Astrocyte (in vitro differentiated cells and primary cell): ENCODE measurements at regions not wholly inside any gene's neighbourhood (a gene's known extent, or its start where the extent isn't known, plus 50 kb on each side); places are given as distances from the start of the nearest gene placed in this dataset.

Experiments
- DNase-seq: peaks from one replicate; pipeline ENCODE4 v3.0.0-alpha.2; 2010; ENCODE audit warnings: low read depth
- FAIRE-seq: peaks from 2 replicates; lab custom pipeline; 2011; peaks lifted over from hg19 to GRCh38; lab: Jason Lieb, UNC
- H2AFZ ChIP-seq: 2 replicates; pipeline ENCODE4 v1.6.0; 2012; ENCODE audit warnings: low read depth, low read length, inconsistent platforms
- H3K27ac ChIP-seq: 2 replicates; pipeline ENCODE4 v1.5.1; 2011; ENCODE audit warnings: low read depth, low read length, inconsistent platforms
- H3K27me3 ChIP-seq: 2 replicates; pipeline ENCODE4 v1.6.0; 2011; ENCODE audit warnings: low read length, inconsistent platforms; ENCODE audit not compliant: insufficient read depth
- H3K36me3 ChIP-seq: 2 replicates; pipeline ENCODE4 v1.5.1; 2011; ENCODE audit warnings: low read length, inconsistent platforms; ENCODE audit not compliant: insufficient read depth
- H3K4me1 ChIP-seq: 2 replicates; pipeline ENCODE4 v1.5.1; 2011; ENCODE audit warnings: low read length, inconsistent platforms; ENCODE audit not compliant: insufficient read depth
- H3K4me2 ChIP-seq: 2 replicates; pipeline ENCODE4 v1.6.0; 2012; ENCODE audit warnings: low read length, inconsistent platforms
- H3K4me3 ChIP-seq: 2 replicates; pipeline ENCODE4 v1.5.1; 2011; ENCODE audit warnings: low read depth, mild to moderate bottlenecking, low read length, inconsistent platforms; ENCODE audit not compliant: insufficient read depth
- H3K79me2 ChIP-seq: 2 replicates; pipeline ENCODE4 v1.6.0; 2012; ENCODE audit warnings: mild to moderate bottlenecking, low read length, inconsistent platforms; ENCODE audit not compliant: insufficient read depth
- H3K9ac ChIP-seq: 2 replicates; pipeline ENCODE4 v1.6.0; 2012; ENCODE audit warnings: mild to moderate bottlenecking, low read length, inconsistent platforms
- H3K9me3 ChIP-seq: 2 replicates; pipeline ENCODE4 v1.5.1; 2012; ENCODE audit warnings: low read depth, mild to moderate bottlenecking, low read length, inconsistent platforms; ENCODE audit not compliant: insufficient read depth
- H4K20me1 ChIP-seq: 2 replicates; pipeline ENCODE4 v1.6.0; 2012; ENCODE audit warnings: low read length, inconsistent platforms; ENCODE audit not compliant: insufficient read depth
- H3K27ac Mint-ChIP-seq: one replicate; pipeline ENCODE4 v1.8.0; 2021; ENCODE audit warnings: mild to moderate bottlenecking, mixed read lengths; ENCODE audit not compliant: unreplicated experiment
- H3K27me3 Mint-ChIP-seq: one replicate; pipeline ENCODE4 v1.8.0; 2021; ENCODE audit warnings: low read depth, mixed read lengths; ENCODE audit not compliant: unreplicated experiment
- H3K36me3 Mint-ChIP-seq: one replicate; pipeline ENCODE4 v1.8.0; 2021; ENCODE audit warnings: low read depth, mixed read lengths; ENCODE audit not compliant: unreplicated experiment
- H3K4me1 Mint-ChIP-seq: one replicate; pipeline ENCODE4 v1.8.0; 2021; ENCODE audit warnings: low read depth, mixed read lengths; ENCODE audit not compliant: unreplicated experiment
- H3K4me3 Mint-ChIP-seq: one replicate; pipeline ENCODE4 v1.8.0; 2021; ENCODE audit warnings: mild to moderate bottlenecking, moderate library complexity, mixed read lengths; ENCODE audit not compliant: unreplicated experiment
- H3K9me3 Mint-ChIP-seq: one replicate; pipeline ENCODE4 v1.8.0; 2021; ENCODE audit warnings: mild to moderate bottlenecking, mixed read lengths; ENCODE audit not compliant: unreplicated experiment
- CTCF ChIP-seq: IDR thresholded peaks from 2 replicates; pipeline ENCODE4 v1.5.1; 2011; ENCODE audit warnings: low read depth, mild to moderate bottlenecking, inconsistent platforms, low read length, moderate library complexity; ENCODE audit not compliant: insufficient read depth
- EZH2 ChIP-seq: IDR thresholded peaks from 2 replicates; pipeline ENCODE4 v1.6.1; 2012; ENCODE audit warnings: mild to moderate bottlenecking, low read length, inconsistent platforms; ENCODE audit not compliant: insufficient read depth

GRCh38 chr5:34447424-34447823 lies 208.7 kb upstream of the RAI14 start:
- peaks cover 3% of the 10 kb centered on the region for H3K27me3 Mint-ChIP-seq

GRCh38 chr5:34449639-34450038 lies 206.5 kb upstream of the RAI14 start:
- Histone ChIP-seq H4K20me1 (no peaks in the 10 kb centered on the region), H3K27ac (no peak overlapping the region), H3K36me3 (no peaks in the 10 kb centered on the region), H3K79me2 (no peaks in the 10 kb centered on the region), H3K4me1 (no peaks in the 10 kb centered on the region), H2AFZ (no peak overlapping the region), H3K4me3 (no peak overlapping the region), H3K9me3 (no peaks in the 10 kb centered on the region), H3K4me2 (no peak overlapping the region), H3K27me3 (no peaks in the 10 kb centered on the region), H3K9ac (no peak overlapping the region)
- Mint-ChIP-seq H3K27me3 (peaks cover 6% of the 10 kb centered on the region), H3K27ac (no peak overlapping the region), H3K36me3 (no peaks in the 10 kb centered on the region), H3K4me3 (no peak overlapping the region), H3K4me1 (no peaks in the 10 kb centered on the region), H3K9me3 (no peaks in the 10 kb centered on the region)
- DNase-seq: no peak
- TF ChIP-seq CTCF (no peak), EZH2 (no peak)
- FAIRE-seq: no peak

More at GRCh38 chr5:34447424-34447823, 208.7 kb upstream of the RAI14 start:
- H4K20me1 ChIP-seq: no peaks in the 10 kb centered on the region
- no peak overlapping the region for H3K27ac ChIP-seq
- no peak overlapping the region for H3K9ac ChIP-seq
- TF ChIP-seq CTCF (no peak), EZH2 (no peak)
- Mint-ChIP-seq H3K36me3 (no peaks in the 10 kb centered on the region), H3K4me1 (no peaks in the 10 kb centered on the region), H3K27ac (no peak overlapping the region), H3K4me3 (no peak overlapping the region), H3K9me3 (no peaks in the 10 kb centered on the region)
- H3K4me1 ChIP-seq: no peaks in the 10 kb centered on the region
- no peak overlapping the region for H3K4me2 ChIP-seq
- FAIRE-seq (no peak), DNase-seq (no peak)
- no peaks in the 10 kb centered on the region for H3K79me2 ChIP-seq
- H3K9me3 ChIP-seq: no peaks in the 10 kb centered on the region
- H3K36me3 ChIP-seq: no peaks in the 10 kb centered on the region
- H3K27me3 ChIP-seq: no peaks in the 10 kb centered on the region
- H2AFZ ChIP-seq: no peak overlapping the region
- no peak overlapping the region for H3K4me3 ChIP-seq

GRCh38 chr5:34450338-34450737 lies 205.8 kb upstream of the RAI14 start:
- no peaks in the 10 kb centered on the region for H3K79me2 ChIP-seq
- H3K36me3 Mint-ChIP-seq: no peaks in the 10 kb centered on the region
- no peaks in the 10 kb centered on the region for H3K27me3 ChIP-seq
- no peak overlapping the region for H3K27ac Mint-ChIP-seq
- H3K9ac ChIP-seq: no peak overlapping the region
- no peak overlapping the region for H3K27ac ChIP-seq
- H3K36me3 ChIP-seq: no peaks in the 10 kb centered on the region
- H3K27me3 Mint-ChIP-seq: peaks cover 6% of the 10 kb centered on the region
- no peak for DNase-seq
- H3K4me2 ChIP-seq: no peak overlapping the region
- H3K4me1 Mint-ChIP-seq: no peaks in the 10 kb centered on the region
- no peak overlapping the region for H2AFZ ChIP-seq
- no peaks in the 10 kb centered on the region for H3K4me1 ChIP-seq
- H4K20me1 ChIP-seq: no peaks in the 10 kb centered on the region
- no peak for FAIRE-seq
- H3K4me3 Mint-ChIP-seq: no peak overlapping the region
- no peak overlapping the region for H3K4me3 ChIP-seq
- H3K9me3 ChIP-seq: no peaks in the 10 kb centered on the region
- H3K9me3 Mint-ChIP-seq: no peaks in the 10 kb centered on the region
- TF ChIP-seq EZH2 (no peak), CTCF (no peak)
